ENCODE measurements at regions not wholly inside any gene's neighbourhood (a gene's known extent, or its start where the extent isn't known, plus 50 kb on each side); places are given as distances from the start of the nearest gene placed in this dataset.

- TF ChIP-seq CTCF (IDR thresholded peaks at IDR 0.05; ENCODE audit: low read depth, low read length, missing control alignments): no peak
- no peak overlapping the region for H3K4me3 ChIP-seq (replicated peaks; ENCODE audit: low read depth, low read length)
- DNase-seq (ENCODE audit: extremely low read depth, low read depth): no peak
Measured at GRCh38 chr15:47334805-47335535, 382.3 kb upstream of the SEMA6D start.

DNA sequence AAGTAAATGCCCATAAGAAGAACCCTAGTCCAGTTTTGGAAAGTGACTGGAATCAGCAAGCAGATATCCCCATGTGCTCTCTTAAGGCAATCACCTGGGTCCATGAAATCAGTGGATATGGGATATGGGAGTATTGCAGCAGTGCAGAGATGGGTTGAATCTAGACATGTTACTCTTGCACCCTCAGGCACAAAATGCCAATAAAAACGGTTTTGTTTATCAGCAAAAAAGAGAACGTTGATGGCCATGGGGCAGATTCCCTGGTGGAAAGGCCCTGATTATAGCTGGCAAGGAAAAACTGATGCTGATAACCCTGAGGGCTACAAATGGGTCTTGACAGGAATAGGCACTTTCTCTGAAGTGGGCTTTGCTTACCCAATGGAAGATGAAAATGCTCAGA lies 380.2 kb upstream of the SEMA6D start:
- TF ChIP-seq CTCF (IDR thresholded peaks at IDR 0.05; ENCODE audit: low read depth, low read length, missing control alignments): no peak
- no peak overlapping the region for H3K4me3 ChIP-seq (replicated peaks; ENCODE audit: low read depth, low read length)
- DNase-seq (ENCODE audit: extremely low read depth, low read depth): no peak

- TF ChIP-seq CTCF (IDR thresholded peaks at IDR 0.05; ENCODE audit: low read depth, low read length, missing control alignments): no peak
- no peak for DNase-seq (ENCODE audit: extremely low read depth, low read depth)
Measured at GRCh38 chr15:47337836-47338235, 379.5 kb upstream of the SEMA6D start.

GRCh38 chr15:47338771-47339170 lies 378.5 kb upstream of the SEMA6D start:
- no peak for TF ChIP-seq CTCF (IDR thresholded peaks at IDR 0.05; ENCODE audit: low read depth, low read length, missing control alignments)
- no peak overlapping the region for H3K4me3 ChIP-seq (replicated peaks; ENCODE audit: low read depth, low read length)
- no peak for DNase-seq (ENCODE audit: extremely low read depth, low read depth)

More at GRCh38 chr15:47337836-47338235, 379.5 kb upstream of the SEMA6D start:
- no peak overlapping the region for H3K4me3 ChIP-seq (replicated peaks; ENCODE audit: low read depth, low read length)

- no peak for TF ChIP-seq CTCF (IDR thresholded peaks at IDR 0.05; ENCODE audit: low read depth, low read length, missing control alignments)
- no peak for DNase-seq (ENCODE audit: extremely low read depth, low read depth)
- no peak overlapping the region for H3K4me3 ChIP-seq (replicated peaks; ENCODE audit: low read depth, low read length)
Measured at GRCh38 chr15:47339800-47340570, 377.3 kb upstream of the SEMA6D start.

- TF ChIP-seq CTCF (IDR thresholded peaks at IDR 0.05; ENCODE audit: low read depth, low read length, missing control alignments): no peak
- no peak for DNase-seq (ENCODE audit: extremely low read depth, low read depth)
- no peak overlapping the region for H3K4me3 ChIP-seq (replicated peaks; ENCODE audit: low read depth, low read length)
Measured at GRCh38 chr15:47340571-47340920, 376.8 kb upstream of the SEMA6D start.
